ENCODE measurements at regions not wholly inside any gene's neighbourhood (a gene's known extent, or its start where the extent isn't known, plus 50 kb on each side); places are given as distances from the start of the nearest gene placed in this dataset.

DNA sequence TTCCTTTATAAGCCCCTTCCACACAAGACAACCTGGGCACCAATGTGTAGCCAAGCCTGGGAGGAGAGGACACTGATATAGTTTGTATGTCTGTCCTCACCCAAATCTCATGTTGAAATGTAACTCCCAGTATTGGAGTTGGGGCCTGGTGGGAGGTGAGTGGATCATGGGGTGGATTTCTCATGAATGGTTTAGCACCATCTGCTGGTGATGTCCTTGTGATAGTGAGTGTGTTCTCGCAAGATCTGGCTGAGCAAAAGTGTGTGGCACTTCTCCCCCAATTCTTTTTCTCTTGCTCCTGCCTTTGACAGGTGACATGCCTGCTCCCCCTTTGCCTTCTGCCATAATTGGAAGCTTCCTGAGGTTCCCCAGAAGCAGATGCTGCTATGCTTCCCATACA, 135.8 kb downstream of the USP31 start:
- TF ChIP-seq, protein P1, sequence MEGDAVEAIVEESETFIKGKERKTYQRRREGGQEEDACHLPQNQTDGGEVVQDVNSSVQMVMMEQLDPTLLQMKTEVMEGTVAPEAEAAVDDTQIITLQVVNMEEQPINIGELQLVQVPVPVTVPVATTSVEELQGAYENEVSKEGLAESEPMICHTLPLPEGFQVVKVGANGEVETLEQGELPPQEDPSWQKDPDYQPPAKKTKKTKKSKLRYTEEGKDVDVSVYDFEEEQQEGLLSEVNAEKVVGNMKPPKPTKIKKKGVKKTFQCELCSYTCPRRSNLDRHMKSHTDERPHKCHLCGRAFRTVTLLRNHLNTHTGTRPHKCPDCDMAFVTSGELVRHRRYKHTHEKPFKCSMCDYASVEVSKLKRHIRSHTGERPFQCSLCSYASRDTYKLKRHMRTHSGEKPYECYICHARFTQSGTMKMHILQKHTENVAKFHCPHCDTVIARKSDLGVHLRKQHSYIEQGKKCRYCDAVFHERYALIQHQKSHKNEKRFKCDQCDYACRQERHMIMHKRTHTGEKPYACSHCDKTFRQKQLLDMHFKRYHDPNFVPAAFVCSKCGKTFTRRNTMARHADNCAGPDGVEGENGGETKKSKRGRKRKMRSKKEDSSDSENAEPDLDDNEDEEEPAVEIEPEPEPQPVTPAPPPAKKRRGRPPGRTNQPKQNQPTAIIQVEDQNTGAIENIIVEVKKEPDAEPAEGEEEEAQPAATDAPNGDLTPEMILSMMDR (IDR thresholded peaks at IDR 0.05; ENCODE audit: low read length): peak; percentile 37; the same call in 1 of the 2 replicates
- TF ChIP-seq EZH2 (IDR thresholded peaks at IDR 0.05; ENCODE audit: borderline replicate concordance, low read length): no peak
